Stimulated activated CD4-positive, alpha-beta T cell treated with anti-CD3 and anti-CD28 coated beads, Interleukin-1b, Interleukin-23, amount 100 ng/mL, for 4 hours (primary cell): ENCODE measurements at regions not wholly inside any gene's neighbourhood (a gene's known extent, or its start where the extent isn't known, plus 50 kb on each side); places are given as distances from the start of the nearest gene placed in this dataset.

Source experiments
- DNase-seq, 2 donors: peaks; one replicate each; pipeline ENCODE4 v3.0.0-alpha.2; 2020; ENCODE audit warnings: low read depth in 2 of 2

DNA sequence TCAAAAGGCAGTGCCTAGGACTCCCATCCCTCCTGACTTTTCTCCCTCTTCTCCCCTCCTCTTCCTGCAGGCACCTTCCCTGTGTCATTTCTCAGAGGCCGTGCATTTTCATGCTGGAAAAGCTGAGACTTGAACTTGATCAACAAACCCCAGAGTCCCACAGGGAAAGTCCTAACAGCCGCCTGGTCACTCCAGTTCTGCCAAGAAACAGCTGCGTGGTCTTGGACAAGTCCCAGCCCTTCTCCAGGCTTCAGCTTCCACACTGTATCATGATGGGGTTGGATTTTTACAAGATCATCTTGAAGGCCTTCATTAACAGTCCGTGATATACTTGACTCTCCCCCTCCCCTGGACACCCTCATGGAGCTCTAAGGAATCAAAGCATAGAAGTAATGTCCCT lies 366.0 kb downstream of the BCOR start:
- DNase-seq: no peak

- DNase-seq: no peak
Observed at GRCh38 chrX:39733745-39734144, 364.0 kb downstream of the BCOR start.

DNA sequence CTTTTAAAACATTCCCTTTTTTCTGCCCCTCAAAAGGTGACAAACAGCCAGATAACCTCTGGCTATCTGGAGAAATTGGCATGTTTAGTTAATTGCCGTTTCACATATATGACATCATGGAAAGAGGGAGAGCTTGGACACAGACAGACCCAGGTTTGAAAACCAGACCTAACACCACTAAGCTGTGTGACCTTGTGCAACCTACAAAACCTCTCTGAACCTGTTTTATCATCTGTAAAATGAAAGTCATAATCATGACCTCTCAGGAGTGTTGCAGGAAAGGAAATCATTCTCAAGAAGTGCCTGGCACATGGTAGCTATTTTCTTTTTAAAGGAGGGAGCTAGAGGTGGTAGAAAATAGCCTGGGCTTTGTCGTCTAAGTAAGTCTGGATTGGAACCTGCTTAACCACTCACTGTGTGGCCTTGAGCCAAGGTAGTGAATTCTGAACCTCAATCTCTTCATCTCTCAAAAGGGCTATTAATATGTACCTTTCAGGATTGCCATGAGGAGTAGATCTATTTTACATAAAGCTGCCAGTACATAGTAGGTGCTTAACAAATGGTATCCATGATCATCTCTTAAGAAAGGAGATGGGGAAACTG lies 363.5 kb downstream of the BCOR start:
- no peak for DNase-seq

DNA sequence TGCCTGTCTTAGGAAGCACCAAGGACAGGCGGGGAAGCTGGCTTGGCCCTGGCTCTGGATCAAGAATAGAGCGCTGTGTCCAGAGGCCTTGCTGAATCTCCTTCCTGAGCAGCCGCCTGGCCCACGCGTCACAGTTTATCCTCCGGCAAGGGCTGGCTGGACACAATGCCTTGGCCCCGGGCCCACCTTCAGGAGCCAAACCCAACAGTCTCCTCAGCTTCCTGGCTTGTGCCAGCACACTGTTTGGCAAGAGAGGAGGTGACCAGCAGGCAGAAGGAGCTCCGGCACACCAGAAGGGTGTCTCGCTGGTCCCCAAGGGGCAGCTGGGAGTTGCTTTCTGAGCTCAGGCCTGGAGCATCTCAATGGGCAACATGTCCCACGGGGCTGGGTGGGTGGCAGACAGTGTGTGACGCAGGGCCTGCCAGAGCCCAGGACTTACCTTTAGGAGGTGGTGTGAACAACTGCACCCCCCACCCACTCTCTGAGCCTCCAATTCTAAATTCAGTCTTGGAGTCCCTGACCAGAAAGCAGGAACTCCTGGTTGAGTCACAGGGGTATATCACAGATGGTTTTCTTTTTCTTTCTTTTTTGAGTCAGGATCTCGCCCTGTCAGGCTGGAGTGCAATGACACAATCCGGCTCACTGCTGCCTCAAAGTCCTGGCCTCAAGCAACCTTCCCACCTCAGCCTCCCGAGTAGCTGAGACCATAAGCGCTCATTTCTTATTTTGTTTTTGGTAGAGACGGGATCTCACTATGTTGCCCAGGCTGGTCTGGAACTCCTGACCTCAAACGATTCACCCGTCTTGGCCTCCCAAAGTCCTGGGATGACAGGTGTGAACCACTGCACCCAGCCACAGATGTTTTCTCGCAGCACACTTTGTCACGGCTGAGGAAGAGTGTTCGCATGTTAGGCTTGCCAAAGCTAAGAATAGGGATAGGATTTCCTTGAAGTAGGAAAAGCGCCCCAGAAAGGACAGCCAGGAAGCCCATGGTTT lies 361.2 kb downstream of the BCOR start:
- DNase-seq: no peak

DNA sequence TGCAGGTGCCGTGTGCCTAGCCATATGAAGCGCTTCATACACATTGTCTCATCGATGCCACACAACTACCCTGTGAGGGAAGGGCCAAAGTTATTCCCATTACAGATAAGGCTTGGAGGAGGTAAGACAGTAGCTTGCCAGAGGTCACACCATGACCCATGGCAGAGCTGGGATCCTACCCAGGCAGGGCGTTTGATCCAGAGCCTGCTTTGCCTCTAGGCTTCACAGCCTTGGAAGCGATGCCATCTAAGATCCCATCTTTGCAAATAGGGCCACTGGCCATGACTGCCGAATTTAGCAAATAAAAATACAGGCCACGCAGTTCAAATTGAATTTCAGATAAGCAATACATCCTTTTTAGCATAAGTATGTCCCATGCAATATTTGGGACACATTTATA lies 358.2 kb downstream of the BCOR start:
- no peak for DNase-seq

GRCh38 chrX:39740078-39740477 lies 357.7 kb downstream of the BCOR start:
- no peak for DNase-seq

DNA sequence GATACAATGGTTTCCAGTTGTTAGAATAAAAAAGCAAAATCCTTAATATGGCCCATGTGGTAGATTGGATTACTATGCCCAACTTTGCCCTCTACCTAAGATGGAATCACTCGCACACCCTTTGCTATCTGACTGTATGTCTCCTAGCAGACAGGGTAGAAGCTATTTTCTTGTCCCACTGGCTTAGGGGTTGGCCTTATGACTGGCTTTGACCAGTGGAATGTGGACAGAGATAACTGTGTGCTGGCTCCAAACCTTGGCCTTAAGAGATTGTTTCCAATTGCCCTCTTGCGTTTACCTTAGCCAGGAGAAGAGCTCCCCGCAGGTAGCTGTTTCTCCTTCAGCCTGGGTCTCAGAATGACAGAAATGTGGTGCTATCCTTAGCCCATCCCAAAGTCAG lies 355.9 kb downstream of the BCOR start:
- no peak for DNase-seq

GRCh38 chrX:39745818-39746217 lies 351.9 kb downstream of the BCOR start:
- no peak for DNase-seq

DNA sequence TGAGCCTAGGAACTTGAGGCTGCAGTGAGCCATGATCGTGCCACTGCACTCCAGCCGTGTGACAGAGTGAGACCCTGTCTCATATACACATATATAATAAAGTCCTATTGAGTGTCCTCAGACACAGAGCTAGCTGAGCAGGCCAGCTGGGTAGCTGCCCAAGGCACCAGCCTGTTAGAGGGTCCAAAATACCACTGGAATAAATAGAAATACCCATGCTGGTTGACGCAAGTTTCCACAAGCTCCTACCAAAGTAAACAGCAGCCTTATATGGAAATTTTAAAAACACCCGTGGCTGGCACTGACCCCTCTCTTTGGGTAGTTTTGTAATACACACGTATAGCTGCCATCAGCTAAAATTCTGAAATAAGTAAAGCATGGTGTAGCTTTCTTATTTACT lies 348.6 kb downstream of the BCOR start:
- no peak for DNase-seq

- DNase-seq: no peak
Observed at GRCh38 chrX:39749728-39750127, 348.0 kb downstream of the BCOR start.

- DNase-seq: no peak
Observed at GRCh38 chrX:39750256-39750790, 347.4 kb downstream of the BCOR start.

DNA sequence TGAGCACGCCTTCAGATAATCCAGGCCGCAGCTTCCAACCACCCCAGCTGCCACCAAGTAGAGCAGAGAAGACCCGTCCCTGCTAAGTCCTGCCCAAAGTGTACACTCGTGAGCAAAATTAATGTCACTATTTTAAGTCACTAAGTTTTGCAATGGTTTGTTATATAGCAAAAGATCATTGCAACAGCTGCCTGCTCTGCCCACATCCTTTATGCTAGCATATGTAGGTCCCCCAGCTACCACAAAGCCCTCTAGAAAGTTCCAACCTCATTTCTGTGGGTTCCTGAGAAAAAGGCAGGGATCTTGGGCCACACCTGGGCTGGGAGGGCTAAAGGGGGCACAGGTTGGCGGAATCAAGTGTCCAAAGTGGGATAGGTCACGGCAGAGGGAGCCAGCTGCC lies 346.9 kb downstream of the BCOR start:
- no peak for DNase-seq

- DNase-seq: no peak
Observed at GRCh38 chrX:39752815-39753214, 344.9 kb downstream of the BCOR start.

GRCh38 chrX:39753293-39753996 lies 344.3 kb downstream of the BCOR start:
- DNase-seq: no peak

DNA sequence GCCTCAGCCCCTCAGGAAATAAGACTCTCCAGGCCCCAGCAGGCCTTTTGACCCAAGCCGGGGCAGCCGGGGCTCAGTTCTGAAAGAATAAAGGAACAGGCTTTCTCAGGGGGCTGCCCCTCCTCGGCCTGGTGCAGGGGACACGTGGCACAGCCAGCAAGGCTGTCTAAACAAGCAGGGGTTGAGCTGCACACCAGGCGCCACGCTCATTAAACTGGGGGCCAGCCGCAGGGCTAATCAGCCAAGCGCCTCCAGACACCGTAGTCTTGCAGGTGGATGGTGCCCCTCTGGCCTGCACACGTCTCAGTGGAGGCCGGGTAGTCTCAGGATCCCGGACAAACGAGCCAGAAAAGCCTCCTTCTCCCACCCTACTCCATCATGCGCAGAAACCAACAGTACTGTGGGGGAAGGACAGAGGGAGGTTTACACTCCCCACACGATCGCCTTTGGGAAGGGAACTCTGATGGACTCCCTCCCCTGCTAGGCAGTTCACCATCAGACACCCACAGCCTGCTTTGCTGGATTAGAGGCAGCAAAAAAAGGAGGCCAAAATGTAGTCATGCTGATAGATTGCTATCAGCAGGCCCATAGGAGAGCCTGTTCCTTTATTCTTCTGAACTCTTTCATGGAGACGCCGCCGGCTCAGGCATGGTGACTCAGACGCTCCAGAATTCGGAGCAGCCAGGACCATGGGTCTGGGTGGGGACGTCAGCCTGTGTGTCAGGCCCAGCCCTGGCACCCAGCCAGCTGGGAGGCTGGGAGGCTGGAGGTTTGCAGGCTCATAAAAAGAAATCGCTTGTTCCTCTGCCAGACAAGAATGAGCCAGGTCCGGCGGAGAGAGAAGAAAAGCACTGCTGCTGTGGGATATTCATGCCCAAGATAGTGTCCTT lies 342.4 kb downstream of the BCOR start:
- no peak for DNase-seq

GRCh38 chrX:39756086-39756883 lies 341.5 kb downstream of the BCOR start:
- no peak for DNase-seq

DNA sequence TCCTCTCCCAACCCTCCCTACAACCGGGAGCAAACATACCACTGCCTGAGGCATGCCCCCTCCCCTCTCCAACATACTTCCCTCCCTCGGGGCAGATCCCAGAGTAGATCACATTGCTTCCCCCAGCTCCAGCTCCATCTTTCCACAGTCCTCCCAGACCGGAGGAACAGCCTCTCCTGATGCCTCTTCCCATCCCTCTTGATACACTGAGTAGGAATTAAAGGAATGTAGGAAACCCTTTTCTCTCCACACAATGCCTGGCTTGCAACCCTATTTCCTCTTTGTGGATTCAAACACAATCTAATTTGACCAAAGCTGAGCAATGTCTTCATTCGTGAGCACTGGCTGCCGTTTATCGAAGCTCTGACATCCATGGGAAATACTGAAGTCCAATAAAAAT lies 339.8 kb downstream of the BCOR start:
- DNase-seq: no peak

DNA sequence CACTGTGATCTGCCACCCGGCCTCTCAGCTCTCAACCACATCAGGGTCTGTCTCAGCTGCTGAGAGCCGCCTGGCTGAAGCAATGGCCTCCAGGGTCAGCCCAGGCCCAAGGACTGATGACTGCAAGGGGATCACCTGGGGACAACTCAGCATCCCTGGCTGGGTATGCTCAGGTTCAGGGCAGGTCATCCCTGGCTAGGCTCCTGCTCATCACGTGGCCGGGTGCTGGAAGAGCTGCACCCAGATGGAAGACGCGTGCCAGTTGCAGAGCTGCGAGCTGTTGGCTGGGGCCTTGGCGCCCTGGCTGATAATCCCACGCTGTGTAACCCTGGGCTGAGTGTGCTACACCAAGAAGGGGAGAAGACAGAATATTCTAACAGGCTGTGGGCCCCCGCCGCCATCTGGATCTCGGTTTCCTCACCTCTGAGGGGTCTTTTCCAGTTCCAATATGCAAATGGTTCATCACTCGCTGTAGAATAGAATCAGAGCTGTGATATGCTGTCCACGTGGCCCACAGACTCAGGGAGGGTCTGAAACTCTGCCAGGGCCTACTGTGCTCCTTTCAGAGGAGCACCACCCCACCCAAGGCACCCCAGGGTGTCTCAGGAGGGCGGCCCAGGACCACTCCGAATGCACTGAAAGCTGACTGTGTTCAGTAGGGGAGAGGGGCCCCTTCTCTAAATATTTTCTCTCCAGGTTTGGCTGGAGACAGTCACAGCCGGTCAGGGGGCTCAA lies 338.8 kb downstream of the BCOR start:
- no peak for DNase-seq

- DNase-seq: no peak
Observed at GRCh38 chrX:39759526-39760224, 338.1 kb downstream of the BCOR start.
